HG03558 (cell line): ENCODE measurements at regions not wholly inside any gene's neighbourhood (a gene's known extent, or its start where the extent isn't known, plus 50 kb on each side); places are given as distances from the start of the nearest gene placed in this dataset.

Source experiments
- ATAC-seq: cut with Tn5 transposase; IDR thresholded peaks from one replicate; pipeline ENCODE4 v1.9.1; 2021; ENCODE audit warnings: moderate number of reproducible peaks; ENCODE audit not compliant: unreplicated experiment; ENCODE audit errors: extremely low read depth

- no peak for ATAC-seq
Observed at GRCh38 chr10:70939441-70940003, 51.2 kb upstream of the PCBD1 start.

GRCh38 chr10:70940834-70941568 lies 52.6 kb upstream of the PCBD1 start:
- ATAC-seq = no peak

DNA sequence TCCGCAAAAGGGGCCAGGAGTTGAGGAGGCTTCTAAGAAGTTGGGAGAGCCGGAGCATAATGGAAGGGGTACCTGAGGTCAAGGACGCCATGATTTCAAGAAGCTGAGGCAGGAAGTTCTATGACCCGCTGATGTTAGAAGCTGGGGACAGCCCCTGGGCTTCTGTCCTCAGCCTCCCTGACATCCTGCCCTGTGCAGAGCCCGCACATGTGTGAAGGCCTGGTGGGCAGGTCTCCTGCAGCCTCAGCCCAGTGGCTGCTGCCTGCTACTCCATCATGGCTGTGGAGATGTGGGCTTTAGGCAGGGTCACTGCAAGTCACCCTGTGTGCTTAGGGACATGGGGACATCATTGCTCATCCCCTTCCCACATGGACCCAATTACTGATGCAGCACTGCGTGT lies 53.8 kb upstream of the PCBD1 start:
- no peak for ATAC-seq

DNA sequence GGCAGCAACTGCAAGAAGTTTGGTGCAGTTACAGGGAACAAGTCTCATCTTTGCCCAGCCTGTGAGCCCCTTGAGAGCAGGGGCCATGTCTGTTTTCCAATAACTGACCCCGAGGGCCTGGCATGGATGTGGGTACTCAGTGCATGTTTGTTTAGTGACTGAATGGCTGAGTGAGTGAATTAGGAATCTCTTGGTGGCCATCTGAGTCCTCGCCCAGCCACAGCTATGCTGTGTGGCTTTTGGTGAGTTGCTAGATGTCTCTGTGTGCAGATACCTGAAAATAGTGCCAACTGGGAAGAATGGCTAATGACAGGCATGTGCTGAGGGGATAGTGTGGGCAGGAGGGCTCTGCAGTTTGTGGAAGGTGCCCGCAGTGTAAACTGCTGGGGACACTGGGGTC lies 54.4 kb upstream of the PCBD1 start:
- ATAC-seq = no peak

- ATAC-seq = no peak
Observed at GRCh38 chr10:70943249-70943648, 54.9 kb upstream of the PCBD1 start.

- ATAC-seq = no peak
Observed at GRCh38 chr10:70943841-70944466, 55.6 kb upstream of the PCBD1 start.

DNA sequence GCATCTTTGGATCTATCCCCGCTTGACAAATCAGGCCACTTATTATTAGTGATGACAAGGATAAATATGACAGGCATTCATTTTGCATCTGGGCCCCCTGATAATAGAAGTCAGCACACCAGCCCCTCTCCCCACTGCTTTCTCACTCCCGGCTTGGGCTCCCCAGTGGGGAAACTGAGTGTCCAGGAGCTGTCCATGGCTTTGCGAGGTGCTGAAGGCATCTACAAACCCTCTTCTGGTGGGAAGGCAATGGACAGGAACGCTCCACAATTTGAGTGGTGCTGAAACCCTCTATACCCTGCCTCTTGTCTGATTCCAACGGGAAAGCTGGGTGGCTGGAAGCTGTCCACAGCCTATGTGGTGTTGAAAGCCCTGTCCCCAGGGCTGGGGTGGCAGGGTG lies 61.7 kb upstream of the PCBD1 start:
- no peak for ATAC-seq

GRCh38 chr10:70950801-70951200 lies 62.4 kb upstream of the PCBD1 start:
- ATAC-seq = no peak

GRCh38 chr10:70952401-70952800 lies 64.0 kb upstream of the PCBD1 start:
- ATAC-seq = no peak

DNA sequence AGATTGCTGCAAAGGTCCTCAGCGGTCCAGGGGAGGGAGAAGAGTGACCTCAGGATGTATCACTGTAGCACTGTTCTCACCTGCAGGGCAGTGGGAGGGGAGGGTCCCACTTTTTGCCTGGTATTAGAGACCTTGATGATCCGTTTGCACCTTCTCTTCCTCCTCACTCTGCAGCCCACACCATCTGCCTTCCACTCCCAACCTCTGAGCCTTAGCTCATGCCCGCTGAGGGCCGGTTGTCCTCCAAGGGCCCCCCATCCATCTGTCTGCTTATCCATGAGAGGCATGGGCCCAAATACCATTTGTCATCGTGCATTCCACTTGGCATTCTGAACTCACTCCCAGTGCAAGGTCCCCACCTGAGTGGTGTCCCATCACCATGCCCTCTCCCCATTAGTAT lies 64.6 kb upstream of the PCBD1 start:
- ATAC-seq = no peak

DNA sequence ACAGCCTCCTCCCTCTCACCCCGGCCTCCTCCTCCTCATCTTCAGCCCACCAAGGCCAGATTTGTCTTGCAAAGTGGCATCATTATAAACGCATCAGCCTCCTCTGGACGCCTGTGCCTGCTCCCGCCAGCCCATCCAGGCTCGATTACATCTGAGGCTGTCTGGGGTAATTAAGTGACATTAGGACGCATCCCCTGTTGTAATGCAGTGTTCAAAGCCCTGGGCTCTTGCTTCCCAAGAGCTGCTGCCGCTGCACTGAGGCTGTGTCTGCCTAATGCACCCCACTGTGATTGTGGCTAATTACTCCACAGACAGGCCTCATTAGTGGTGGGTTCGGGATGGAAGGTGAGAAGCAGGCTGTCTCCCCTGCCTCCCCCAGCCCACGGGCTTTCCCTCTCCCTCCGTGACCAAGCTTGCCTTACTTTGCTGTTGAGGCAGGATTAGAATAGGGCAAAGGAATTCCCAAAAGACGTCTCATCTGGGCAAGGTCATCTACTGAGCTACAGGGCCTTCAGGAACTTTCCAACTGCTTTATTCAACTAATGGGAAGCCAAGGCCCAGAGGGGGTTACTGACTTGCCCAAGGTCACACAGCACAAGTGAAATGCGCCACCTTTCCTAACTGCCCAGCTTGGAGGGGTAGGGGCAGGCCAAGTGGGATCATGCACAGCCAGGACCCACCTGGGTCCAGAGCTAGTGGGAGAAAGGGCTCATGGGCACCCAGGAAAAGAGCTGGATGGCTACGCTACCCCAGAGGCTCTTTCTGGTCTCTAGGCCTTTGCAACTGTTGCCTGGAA lies 66.2 kb upstream of the PCBD1 start:
- no peak for ATAC-seq

DNA sequence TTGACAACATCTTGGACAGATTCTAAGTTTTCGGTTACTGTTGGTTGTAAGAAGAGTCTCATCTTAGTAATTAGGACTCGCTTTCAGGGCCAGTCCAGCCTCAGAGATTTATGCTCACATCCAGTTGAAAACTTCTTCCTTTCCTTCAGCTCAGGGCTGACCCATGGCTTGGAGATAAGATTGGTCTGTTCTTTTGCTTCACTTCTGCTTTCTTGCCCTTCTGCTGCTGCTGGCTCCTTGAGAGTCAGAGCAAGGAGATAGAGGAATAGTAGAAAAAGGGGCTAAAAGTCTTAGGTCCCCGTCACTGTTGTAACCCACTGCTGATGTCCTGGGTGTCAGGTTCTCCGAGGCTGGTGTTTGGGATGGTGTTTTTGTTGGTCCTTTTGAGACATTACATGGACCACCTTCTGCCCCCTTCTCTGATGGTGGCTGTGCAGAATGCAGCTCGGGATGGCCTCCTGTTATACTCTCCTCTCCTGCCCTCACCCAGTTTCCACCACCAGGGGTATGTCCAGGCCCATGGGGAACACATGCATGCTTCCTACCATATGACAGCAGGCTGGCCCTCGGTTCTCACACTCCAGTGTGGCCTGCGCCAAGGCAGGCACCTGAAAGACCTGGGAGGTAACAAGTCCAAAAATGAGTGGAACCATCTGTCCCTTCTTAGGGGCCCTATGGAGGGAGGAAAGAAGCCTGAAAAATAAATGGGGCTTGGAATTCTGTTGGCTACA lies 67.8 kb upstream of the PCBD1 start:
- no peak for ATAC-seq

DNA sequence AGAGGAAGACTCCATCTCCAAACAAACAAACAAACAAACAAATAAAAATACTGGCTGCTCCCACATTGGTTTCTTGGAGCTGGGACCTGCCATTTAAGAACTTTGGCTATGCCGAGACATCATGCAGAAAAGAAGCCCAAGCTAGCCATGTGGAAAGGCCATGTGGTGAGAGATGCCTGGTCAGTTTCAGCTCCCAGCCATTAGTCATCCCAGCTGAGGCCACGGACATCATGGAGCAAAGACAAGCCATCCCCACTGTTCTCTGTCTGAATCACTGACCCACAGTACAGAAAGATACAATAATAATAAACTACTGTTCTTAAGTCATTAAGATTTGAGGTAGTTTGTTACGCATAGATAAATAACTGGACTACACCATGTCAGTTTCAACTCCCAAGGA lies 70.0 kb upstream of the PCBD1 start:
- no peak for ATAC-seq

GRCh38 chr10:70960316-70960715 lies 72.0 kb upstream of the PCBD1 start:
- no peak for ATAC-seq

- ATAC-seq = no peak
Observed at GRCh38 chr10:70960783-70961570, 72.6 kb upstream of the PCBD1 start.

GRCh38 chr10:70962686-70963085 lies 74.3 kb upstream of the PCBD1 start:
- ATAC-seq = no peak

DNA sequence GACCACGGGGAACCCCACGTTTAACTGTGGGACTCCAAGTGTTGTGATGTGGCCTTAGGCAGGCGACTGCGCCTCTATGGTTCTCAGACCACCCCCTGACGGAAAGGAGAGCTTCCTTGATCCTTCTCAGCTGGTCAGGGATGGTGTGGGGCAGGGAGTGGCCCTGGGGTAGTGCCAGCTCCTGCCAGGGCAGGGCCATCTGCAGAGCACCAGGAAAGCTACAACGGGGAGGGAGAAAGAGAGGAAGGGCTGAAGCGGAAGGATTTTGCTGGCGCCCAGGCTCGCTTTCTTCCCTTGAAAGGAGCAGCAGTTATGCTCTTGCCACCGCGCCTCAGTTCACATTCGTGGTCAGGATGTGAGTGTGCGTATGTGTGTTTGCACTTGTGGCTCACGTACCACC lies 74.9 kb upstream of the PCBD1 start:
- ATAC-seq = no peak

GRCh38 chr10:70964245-70964644 lies 75.9 kb upstream of the PCBD1 start:
- no peak for ATAC-seq

DNA sequence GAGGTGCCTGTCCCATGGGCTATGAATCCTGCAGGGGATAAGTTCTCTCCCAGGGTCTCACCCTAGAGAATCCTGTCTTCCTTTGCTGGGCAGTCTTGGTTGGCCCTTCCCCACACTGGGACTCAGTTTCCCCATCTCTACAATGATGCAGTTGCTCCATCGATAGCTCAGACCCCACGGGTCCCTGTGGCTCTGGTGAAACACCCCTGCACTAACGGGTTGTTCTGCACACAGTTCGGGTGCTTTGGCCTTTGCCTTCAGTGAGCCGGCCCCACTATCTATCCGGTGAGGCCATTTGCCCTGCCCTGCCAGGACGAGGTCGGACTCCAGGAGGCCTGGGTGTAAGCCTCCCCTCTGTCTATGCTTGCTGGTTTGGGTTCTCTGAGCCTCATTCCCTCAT lies 76.5 kb upstream of the PCBD1 start:
- no peak for ATAC-seq

DNA sequence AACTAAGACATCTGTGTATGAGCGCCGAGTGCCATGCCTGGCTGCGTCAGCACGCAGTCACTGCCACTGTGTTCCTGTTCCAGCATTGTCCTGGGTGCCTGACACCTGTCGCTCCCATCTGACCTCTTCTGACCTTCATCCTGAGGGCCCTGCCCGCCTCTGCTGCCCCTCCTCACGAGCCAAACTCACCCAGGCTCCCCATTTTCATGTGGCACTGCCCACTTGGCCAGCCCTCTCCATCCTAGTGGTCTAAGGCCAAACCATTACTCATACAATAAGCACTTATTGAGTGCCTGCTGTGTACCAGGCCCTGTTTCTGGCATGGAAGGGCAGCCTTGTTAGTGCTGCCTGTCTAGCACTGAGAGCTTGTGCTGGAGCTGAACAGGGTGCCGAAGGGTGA lies 77.2 kb upstream of the PCBD1 start:
- no peak for ATAC-seq
